IMR-90 (cell line): ENCODE measurements at regions not wholly inside any gene's neighbourhood (a gene's known extent, or its start where the extent isn't known, plus 50 kb on each side); places are given as distances from the start of the nearest gene placed in this dataset.

Experiments
- ATAC-seq: fragments of 200-7000 bp; cut with Tn5 transposase; 2 replicates; pipeline ENCODE4 v1.9.1; 2020; ENCODE audit warnings: low read depth, mild to moderate bottlenecking, moderate library complexity
- BruUV-seq: library from RNA; stranded (reverse); fragments of 400-500 nt; replicated peaks from 2 replicates; lab custom pipeline; 2021; lab: Mats Ljungman, UMichigan
- CTCF ChIA-PET: fragments of 300-600 bp; formaldehyde crosslinking; extraction: SDS; loops from one replicate; lab custom pipeline; 2021; ENCODE audit warnings: antibody characterized with exemption; lab: Yijun Ruan, JAX
- POLR2A ChIA-PET: fragments of 300-600 bp; sonication (Branson Sonifier 250); formaldehyde crosslinking; loops from one replicate; lab custom pipeline; 2022; ENCODE audit warnings: antibody characterized with exemption; ENCODE audit not compliant: unreplicated experiment; lab: Charles Lee
- DNase-seq: peaks from one replicate; pipeline ENCODE4 v3.0.0; 2013
- H2AFZ ChIP-seq: replicated peaks from 2 replicates; pipeline ENCODE3; 2013; ENCODE audit warnings: low read length, mild to moderate bottlenecking; ENCODE audit not compliant: poor library complexity
- H2AK5ac ChIP-seq: 2 replicates; pipeline ENCODE4 v1.6.1; 2013; ENCODE audit warnings: low read depth, low read length, inconsistent platforms
- H2AK9ac ChIP-seq: replicated peaks from 2 replicates; pipeline ENCODE3; 2013; ENCODE audit warnings: mild to moderate bottlenecking, low read depth, low read length, moderate library complexity; ENCODE audit not compliant: poor library complexity
- H2BK120ac ChIP-seq: 2 replicates; pipeline ENCODE4 v1.6.1; 2013; ENCODE audit warnings: low read depth, low read length, inconsistent platforms
- H2BK15ac ChIP-seq: 3 replicates; pipeline ENCODE4 v1.6.1; 2013; ENCODE audit warnings: low read depth, low read length, inconsistent platforms
- H2BK20ac ChIP-seq: 2 replicates; pipeline ENCODE4 v1.6.1; 2013; ENCODE audit warnings: low read depth, mild to moderate bottlenecking, inconsistent platforms, low read length, moderate library complexity
- H2BK5ac ChIP-seq: 2 replicates; pipeline ENCODE4 v1.6.1; 2013; ENCODE audit warnings: mild to moderate bottlenecking, low read depth, low read length, inconsistent platforms; ENCODE audit not compliant: poor library complexity, severe bottlenecking
- H3K14ac ChIP-seq: replicated peaks from 2 replicates; pipeline ENCODE4 v1.6.1; 2013; ENCODE audit warnings: low read depth, low read length, inconsistent platforms
- H3K18ac ChIP-seq: 2 replicates; pipeline ENCODE4 v1.6.1; 2013; ENCODE audit warnings: low read depth, low read length, control low read depth
- H3K23ac ChIP-seq: 2 replicates; pipeline ENCODE4 v1.6.1; 2013; ENCODE audit warnings: low read depth, low read length, inconsistent platforms
- H3K27ac ChIP-seq: 2 replicates; pipeline ENCODE4 v1.5.1; 2013; ENCODE audit warnings: mild to moderate bottlenecking, control low read depth, low read length; ENCODE audit not compliant: insufficient read depth
- H3K27me3 ChIP-seq: 2 replicates; pipeline ENCODE4 v1.6.1; 2013; ENCODE audit warnings: low read length; ENCODE audit not compliant: control insufficient read depth, insufficient read depth
- H3K36me3 ChIP-seq: 2 replicates; pipeline ENCODE4 v1.6.1; 2013; ENCODE audit warnings: low read length, mixed read lengths; ENCODE audit not compliant: control insufficient read depth, insufficient read depth
- H3K4ac ChIP-seq: 2 replicates; pipeline ENCODE4 v1.6.1; 2013; ENCODE audit warnings: low read depth, low read length, inconsistent platforms
- H3K4me1 ChIP-seq: 2 replicates; pipeline ENCODE4 v1.6.1; 2013; ENCODE audit warnings: low read length, mixed read lengths; ENCODE audit not compliant: control insufficient read depth, insufficient read depth
- H3K4me2 ChIP-seq: 2 replicates; pipeline ENCODE4 v1.6.1; 2013; ENCODE audit warnings: low read depth, mild to moderate bottlenecking, control low read depth, low read length, moderate library complexity
- H3K4me3 ChIP-seq: 2 replicates; pipeline ENCODE4 v1.5.1; 2013; ENCODE audit warnings: low read depth, mild to moderate bottlenecking, control low read depth, low read length, moderate library complexity; ENCODE audit not compliant: insufficient read depth
- H3K56ac ChIP-seq: 2 replicates; pipeline ENCODE4 v1.6.1; 2013; ENCODE audit warnings: low read length, inconsistent platforms; ENCODE audit not compliant: insufficient read depth; ENCODE audit errors: extremely low read depth
- H3K79me1 ChIP-seq, 2 experiments: 2 replicates each; pipeline ENCODE4 v1.6.1; 2013; ENCODE audit warnings: low read length in 2 of 2, inconsistent platforms in 1 of 2, low read depth in 1 of 2
- H3K9ac ChIP-seq: 2 replicates; pipeline ENCODE4 v1.6.1; 2013; ENCODE audit warnings: low read depth, low read length, control low read depth
- H3K9me1 ChIP-seq: 2 replicates; pipeline ENCODE4 v1.6.1; 2013; ENCODE audit warnings: low read length, inconsistent platforms; ENCODE audit not compliant: insufficient read depth
- H3K9me3 ChIP-seq: 2 replicates; pipeline ENCODE4 v1.6.1; 2013; ENCODE audit warnings: low read length; ENCODE audit not compliant: control insufficient read depth, insufficient read depth
- H4K20me1 ChIP-seq: 2 replicates; pipeline ENCODE4 v1.6.1; 2013; ENCODE audit warnings: low read length, inconsistent platforms; ENCODE audit not compliant: insufficient read depth
- H4K5ac ChIP-seq: 2 replicates; pipeline ENCODE4 v1.6.1; 2013; ENCODE audit warnings: mild to moderate bottlenecking, low read depth, low read length, control low read depth
- H4K8ac ChIP-seq, 2 experiments: 2 replicates each; pipeline ENCODE4 v1.6.1; 2013; ENCODE audit warnings: low read depth in 2 of 2, low read length in 2 of 2, control low read depth in 1 of 2, inconsistent platforms in 1 of 2
- H4K91ac ChIP-seq: 2 replicates; pipeline ENCODE4 v1.6.1; 2013; ENCODE audit warnings: low read depth, low read length, inconsistent platforms; ENCODE audit not compliant: insufficient read depth
- CEBPB ChIP-seq: IDR thresholded peaks from 2 replicates; pipeline ENCODE4 v1.6.1; 2012; ENCODE audit warnings: low read depth, low read length, improper control_type of control experiment
- FOS ChIP-seq: fragments of 150-350 bp; IDR thresholded peaks from 2 replicates; pipeline ENCODE4 v1.6.1; 2016; ENCODE audit warnings: low read depth, low read length
- WGBS, 2 experiments: methylation state at CpG; one replicate each; pipeline versions ENCODE4 v1.1.5 to v1.1.7; 2013; ENCODE audit warnings: missing lambda C conversion rate in 2 of 2; ENCODE audit not compliant: insufficient read length in 1 of 2; ENCODE audit errors: extremely low coverage in 2 of 2; 5-methylcytosine and 5-hydroxymethylcytosine counted together
- dilution Hi-C: fragments of 300-500 bp; cut with HindIII; formaldehyde crosslinking; loops from one replicate; pipeline ENCODE4 v1.14.3; 2018; ENCODE audit warnings: low sequenced_read_pairs; ENCODE audit not compliant: unreplicated experiment
- in situ Hi-C: fragments of 300-500 bp; cut with MboI; formaldehyde crosslinking; loops from 3 replicates; pipeline ENCODE4 v1.14.3; 2019; ENCODE audit warnings: low sequenced_read_pairs, inconsistent platforms, mixed read lengths
- intact Hi-C: fragments of 100-400 bp; cut with micrococcal nuclease; formaldehyde crosslinking; loops from 2 replicates; pipeline ENCODE4 v1.10.0; 2022
- TF ChIP-seq, protein P1 (sequence below): fragments of 150-350 bp; IDR thresholded peaks from 2 replicates; pipeline ENCODE4 v1.6.1; 2016; ENCODE audit warnings: low read depth, mild to moderate bottlenecking, low read length, moderate library complexity, borderline replicate concordance

DNA sequence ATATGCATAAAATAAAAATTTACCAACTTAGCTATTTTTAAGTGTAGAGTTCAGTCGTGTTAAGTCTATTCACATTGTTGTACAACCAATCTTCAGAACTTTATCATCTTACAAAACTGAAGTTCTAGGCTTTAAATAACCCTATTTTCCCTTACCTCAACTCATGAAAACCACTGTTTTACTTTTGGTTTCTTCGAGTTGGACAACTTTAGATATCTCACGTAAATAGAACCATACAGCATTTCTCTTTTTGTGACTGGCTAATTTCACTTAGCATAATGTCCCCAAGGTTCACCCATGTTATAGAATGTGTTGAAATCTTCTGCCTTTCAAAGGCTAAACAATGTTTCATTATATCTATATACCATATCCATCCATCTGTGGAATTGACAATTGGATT is 819.0 kb upstream of the ADGRL4 start:
- H3K9ac ChIP-seq = no peak overlapping the region
- no peak for DNase-seq
- H2BK20ac ChIP-seq = no peak overlapping the region
- ChIA-PET POLR2A (no interaction called here), CTCF (no interaction called here)
- TF ChIP-seq, protein P1, sequence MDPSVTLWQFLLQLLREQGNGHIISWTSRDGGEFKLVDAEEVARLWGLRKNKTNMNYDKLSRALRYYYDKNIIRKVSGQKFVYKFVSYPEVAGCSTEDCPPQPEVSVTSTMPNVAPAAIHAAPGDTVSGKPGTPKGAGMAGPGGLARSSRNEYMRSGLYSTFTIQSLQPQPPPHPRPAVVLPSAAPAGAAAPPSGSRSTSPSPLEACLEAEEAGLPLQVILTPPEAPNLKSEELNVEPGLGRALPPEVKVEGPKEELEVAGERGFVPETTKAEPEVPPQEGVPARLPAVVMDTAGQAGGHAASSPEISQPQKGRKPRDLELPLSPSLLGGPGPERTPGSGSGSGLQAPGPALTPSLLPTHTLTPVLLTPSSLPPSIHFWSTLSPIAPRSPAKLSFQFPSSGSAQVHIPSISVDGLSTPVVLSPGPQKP = no peak
- TF ChIP-seq FOS = no peak
- no peak for TF ChIP-seq CEBPB
- no peak overlapping the region for H3K56ac ChIP-seq
- H2AFZ ChIP-seq = no peak overlapping the region
- no peak overlapping the region for H4K91ac ChIP-seq
- H3K18ac ChIP-seq = no peak overlapping the region
- H3K9me3 ChIP-seq = no peaks in the 10 kb centered on the region
- H4K20me1 ChIP-seq = no peaks in the 10 kb centered on the region
- H2AK9ac ChIP-seq = no peak overlapping the region
- dilution Hi-C loops (no loop called here), intact Hi-C loops (no loop called here), in situ Hi-C loops (no loop called here)
- no peak overlapping the region for H3K4me2 ChIP-seq
- H4K8ac ChIP-seq = no peak overlapping the region
- peaks cover 2% of the 10 kb centered on the region; the same call in 1 of the 2 replicates for H3K4me1 ChIP-seq
- H3K4ac ChIP-seq = no peak overlapping the region
- H3K4me3 ChIP-seq = no peak overlapping the region
- no peak overlapping the region for H2BK15ac ChIP-seq
- no peak overlapping the region for H2BK5ac ChIP-seq
- no peak overlapping the region for H2AK5ac ChIP-seq
- H2BK120ac ChIP-seq = no peak overlapping the region
- no peak for ATAC-seq
- WGBS, 2 experiments = no CpG with 5 or more reads among the region's 3 CpGs
- H3K36me3 ChIP-seq = no peaks in the 10 kb centered on the region
- no peaks in the 10 kb centered on the region for H3K9me1 ChIP-seq
- BruUV-seq = no TSS peak
- no peak overlapping the region for H3K23ac ChIP-seq
- H3K14ac ChIP-seq = no peak overlapping the region
- no peaks in the 10 kb centered on the region for H3K79me1 ChIP-seq
- H3K27ac ChIP-seq = no peak overlapping the region
- H4K5ac ChIP-seq = no peak overlapping the region
- H3K27me3 ChIP-seq = no peaks in the 10 kb centered on the region
